Non-pigmented ciliary epithelial cell (primary cell): ENCODE measurements at regions not wholly inside any gene's neighbourhood (a gene's known extent, or its start where the extent isn't known, plus 50 kb on each side); places are given as distances from the start of the nearest gene placed in this dataset.

ENCODE experiments used
- DNase-seq: peaks from one replicate; pipeline ENCODE4 v3.0.0-alpha.2; 2010; ENCODE audit warnings: low read depth

GRCh38 chr18:76195601-76196000 is 299.4 kb downstream of the ZNF516 start:
- no peak for DNase-seq

DNA sequence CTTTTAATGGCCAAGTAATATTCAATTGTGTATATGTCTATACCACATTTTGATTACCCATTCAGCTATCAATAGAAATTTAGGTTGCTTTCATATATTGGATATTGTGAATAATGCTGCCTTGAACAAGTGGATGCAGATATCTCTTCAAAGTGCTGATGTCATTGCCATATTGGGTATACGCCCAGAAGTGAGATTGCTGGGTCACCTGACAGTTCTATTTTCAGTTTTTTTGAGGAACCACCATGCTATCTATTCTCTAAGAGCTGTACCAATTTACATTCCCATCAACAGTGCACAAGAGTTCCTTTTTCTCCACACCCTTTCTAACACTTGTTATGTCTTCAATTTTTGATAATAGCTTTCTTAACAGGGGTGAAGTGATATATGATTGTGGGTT is 306.9 kb downstream of the ZNF516 start:
- no peak for DNase-seq

- no peak for DNase-seq
Measured at GRCh38 chr18:76179257-76179656, 315.8 kb downstream of the ZNF516 start.

- no peak for DNase-seq
Measured at GRCh38 chr18:76177160-76177559, 317.9 kb downstream of the ZNF516 start.

GRCh38 chr18:76174451-76174850 is 320.6 kb downstream of the ZNF516 start:
- DNase-seq: no peak

DNA sequence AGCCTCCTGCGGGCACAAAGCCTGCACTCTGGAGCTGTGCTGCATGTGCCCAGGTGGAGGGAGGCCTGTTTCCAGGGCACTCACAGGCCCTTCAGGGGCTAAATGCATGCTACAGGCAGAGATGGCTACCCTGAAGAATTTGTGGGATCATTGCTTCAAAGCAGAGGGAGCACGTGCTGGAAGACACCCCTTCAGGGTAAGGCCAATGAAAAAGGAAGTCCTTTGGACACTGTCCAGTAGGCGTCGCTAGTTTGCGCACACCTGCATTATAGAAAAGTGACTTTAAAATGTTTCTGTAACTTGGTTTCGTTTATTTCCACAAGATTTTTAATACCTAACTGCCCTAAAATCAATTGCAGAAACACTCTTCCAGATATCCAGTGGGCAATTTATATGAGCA is 325.3 kb downstream of the ZNF516 start:
- DNase-seq: no peak

DNA sequence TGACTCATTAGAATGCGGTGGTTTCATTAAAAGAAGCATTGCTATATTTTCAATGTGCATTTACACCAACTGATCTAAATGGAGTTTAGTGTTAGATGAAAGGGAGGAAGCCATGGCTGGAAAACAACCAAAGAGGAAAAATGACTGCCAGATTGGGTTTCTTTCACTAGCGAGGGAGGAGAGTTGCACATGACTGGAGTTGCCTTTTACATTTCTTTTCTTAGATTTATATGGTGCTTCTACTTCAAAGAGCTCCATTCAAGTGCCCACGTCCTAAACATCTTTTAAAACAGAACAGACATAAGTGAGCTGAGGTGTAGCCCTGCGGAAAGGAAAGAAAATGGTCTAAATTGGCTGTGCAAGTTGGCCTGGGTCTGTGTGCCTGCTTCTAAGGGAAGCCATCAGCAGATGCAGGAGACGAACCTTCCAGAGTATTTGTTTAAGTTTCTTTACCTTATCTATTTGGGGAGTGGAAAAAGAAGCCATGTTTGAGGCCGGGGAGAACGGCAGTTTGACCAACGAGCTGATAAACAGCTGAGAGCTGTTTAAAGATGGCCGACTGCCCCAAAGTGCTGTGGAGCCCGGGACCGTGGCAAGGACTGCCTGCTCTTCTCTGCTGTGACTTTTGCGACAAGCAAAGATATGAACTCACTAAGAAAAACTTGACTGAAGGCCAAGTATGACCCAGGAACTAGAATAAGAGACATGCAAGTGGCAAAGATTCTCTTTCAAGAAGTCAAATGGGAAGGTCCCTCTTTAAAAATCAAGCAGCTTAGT is 327.0 kb downstream of the ZNF516 start:
- DNase-seq: no peak

DNA sequence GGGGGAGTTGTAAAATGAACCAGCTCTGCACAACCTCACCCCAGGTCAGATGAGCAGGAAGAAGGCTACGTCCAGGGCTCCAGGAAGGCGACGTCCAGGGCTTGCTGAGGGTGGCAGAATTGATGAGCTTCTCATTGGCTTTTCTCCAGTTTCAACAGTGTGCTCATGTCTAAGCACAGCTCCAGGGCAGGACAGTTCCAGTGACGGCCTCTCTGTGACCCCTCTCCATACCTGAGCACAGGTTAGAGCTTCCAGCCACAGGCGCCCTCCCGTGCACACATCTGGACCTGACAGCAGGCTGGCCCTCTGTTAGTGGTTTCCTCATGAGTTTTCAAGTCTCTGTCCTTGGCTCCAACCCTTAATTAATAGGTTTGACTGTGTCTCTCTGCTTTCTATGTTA is 327.6 kb downstream of the ZNF516 start:
- DNase-seq: no peak

DNA sequence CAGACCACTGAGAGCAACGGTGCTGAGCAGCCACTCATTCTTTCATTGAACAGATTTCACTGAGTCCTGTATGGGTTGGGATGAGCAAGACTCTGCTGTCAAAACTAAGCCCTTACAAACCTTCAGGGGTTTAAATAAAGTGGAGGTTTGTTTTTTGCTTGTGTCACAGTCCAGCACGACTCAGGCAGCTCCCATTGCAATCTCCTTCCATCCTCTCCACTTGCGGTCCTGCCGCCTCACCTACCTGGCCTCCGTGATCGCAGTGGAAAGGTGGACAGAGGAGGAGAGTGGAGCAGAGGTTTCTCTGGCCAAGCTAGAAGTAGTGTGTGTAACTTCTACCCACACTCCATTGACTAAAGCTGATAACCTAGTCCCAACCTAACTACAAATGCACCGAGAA is 332.2 kb downstream of the ZNF516 start:
- no peak for DNase-seq

DNA sequence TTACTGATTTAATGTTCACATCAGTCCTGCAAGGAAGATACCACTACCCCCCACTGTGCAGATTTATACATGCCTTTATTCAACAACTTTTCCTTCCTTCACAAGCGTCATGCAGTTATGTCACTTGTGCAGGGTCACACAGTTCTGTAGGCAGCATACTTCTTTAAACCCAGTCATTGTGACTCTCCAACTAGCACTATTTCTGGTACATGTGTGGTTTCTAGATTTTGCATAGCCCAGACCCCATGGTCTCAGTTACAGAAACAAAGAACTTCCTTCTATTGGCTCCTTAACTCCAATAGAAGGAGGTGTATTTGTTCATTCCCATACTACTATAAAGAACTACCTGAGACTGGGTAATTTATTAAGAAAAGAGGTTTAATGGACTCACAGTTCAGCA is 333.1 kb downstream of the ZNF516 start:
- no peak for DNase-seq

GRCh38 chr18:76153691-76154090 is 341.4 kb downstream of the ZNF516 start:
- DNase-seq: no peak

GRCh38 chr18:76149734-76150133 is 345.3 kb downstream of the ZNF516 start:
- DNase-seq: no peak

DNA sequence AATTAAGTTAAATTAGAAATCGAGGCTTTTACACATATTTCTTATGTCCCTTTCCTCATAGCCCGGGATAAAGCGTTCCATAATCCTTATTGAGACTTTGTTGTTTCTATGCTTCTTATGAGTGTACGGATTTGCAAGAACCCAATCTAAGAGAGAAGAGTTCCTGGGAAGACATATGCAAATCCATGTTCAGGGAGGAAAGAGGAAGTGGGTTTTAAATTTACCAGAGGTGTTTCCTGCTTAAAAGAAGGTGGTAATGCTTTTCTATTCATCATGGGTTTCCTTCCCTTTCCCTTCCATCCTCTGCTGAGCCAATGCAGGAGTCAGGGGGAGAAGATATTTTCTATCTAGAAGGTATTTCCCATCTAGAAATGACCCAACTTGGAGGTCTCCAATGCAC is 345.8 kb downstream of the ZNF516 start:
- no peak for DNase-seq

GRCh38 chr18:76145521-76146376 is 349.3 kb downstream of the ZNF516 start:
- no peak for DNase-seq

- DNase-seq: no peak
Measured at GRCh38 chr18:76144844-76145243, 350.2 kb downstream of the ZNF516 start.

DNA sequence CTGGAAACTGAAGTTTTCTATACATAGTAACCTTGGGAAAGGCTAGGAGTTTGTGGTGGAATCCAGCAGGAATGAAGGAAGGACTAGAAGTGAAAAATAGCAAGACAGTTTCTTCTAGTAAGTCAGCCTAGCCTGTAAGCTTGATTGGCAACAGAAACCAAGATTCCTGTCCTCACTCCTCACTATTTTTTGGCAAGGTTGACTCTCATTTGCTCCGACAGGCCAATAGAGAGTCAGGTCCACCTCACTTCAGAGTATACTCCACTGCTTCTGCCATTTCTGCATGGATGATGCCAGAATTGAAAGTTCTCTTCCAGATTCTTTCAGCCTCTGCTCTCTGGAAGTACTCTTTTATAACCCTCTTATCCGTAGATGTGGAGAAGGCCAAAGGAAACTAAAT is 352.4 kb downstream of the ZNF516 start:
- DNase-seq: no peak

DNA sequence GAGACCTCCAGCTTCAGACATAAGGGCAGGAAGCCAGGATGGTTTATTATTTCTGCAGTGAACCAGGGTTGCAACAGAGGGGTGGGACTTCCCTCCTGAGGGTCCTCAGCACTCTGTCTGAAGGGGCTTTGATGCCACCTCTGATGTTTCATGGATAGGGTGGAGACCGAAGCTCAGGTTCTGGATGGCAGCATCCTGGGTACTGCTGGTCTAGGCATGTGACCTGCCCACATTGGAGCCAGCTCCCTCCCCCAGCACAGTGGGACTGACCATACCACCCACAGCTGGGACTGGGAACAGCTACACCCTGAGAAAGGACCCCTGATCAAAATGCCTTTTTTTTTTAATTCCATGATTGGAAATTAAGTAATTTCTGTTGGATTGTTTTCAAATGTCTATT is 355.2 kb downstream of the ZNF516 start:
- DNase-seq: no peak

DNA sequence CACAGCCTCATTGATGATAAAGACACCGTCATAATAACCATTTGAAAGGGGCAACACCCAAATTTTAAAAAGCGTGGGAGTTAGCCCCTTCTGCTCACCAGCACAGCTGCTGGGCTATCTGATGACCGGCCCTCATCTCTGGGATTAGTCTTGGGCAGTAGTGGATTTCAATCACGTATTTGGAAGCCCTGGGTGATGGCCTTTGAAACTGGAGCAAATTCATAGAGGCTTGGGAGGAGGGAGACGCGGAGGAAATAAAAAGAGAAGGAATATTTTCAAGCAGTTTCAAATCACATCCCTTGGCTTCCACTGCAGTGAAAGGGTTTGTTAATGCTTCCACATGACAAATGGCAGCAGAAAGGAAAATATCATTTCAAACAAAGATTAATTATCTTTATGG is 357.8 kb downstream of the ZNF516 start:
- DNase-seq: no peak

DNA sequence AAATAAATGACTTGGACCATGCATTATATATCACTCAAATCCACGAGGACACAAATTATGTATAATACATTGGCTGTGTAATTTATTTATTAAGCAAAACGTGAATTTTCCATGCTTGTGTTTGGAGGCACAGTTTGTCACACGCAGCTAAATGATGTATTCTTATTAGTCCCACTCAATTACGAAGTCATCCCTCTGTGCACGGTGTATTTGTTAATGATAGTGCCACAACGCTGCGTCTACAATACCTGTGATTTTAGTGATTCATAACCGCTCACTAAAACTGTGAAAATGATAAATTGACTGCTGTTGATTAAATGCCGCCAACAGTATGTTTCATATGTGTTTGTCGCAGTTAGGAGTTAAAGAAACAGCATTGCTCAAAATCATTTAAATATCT is 358.3 kb downstream of the ZNF516 start:
- DNase-seq: no peak

GRCh38 chr18:76134628-76135027 is 360.4 kb downstream of the ZNF516 start:
- no peak for DNase-seq

- DNase-seq: no peak
Measured at GRCh38 chr18:76133873-76134272, 361.2 kb downstream of the ZNF516 start.

DNA sequence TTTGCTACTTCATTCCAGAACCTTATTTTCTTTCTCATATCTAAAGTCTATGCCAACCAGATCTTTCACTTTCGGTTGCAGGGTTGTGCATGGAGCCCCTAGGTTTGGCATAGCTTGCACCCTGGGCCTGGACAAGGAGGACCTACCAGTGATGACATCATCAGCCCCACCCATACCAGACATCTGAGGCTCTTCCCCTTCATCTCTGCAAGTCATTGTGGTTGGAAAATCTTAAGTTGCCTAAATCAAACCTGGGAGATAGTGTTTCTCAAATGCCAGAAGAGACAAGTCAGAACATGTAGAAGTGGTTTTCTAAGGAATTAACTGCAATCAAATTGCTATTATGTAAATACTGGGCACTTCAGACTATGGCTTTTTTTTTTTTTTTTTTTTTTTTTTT is 363.3 kb downstream of the ZNF516 start:
- DNase-seq: no peak

- DNase-seq: no peak
Measured at GRCh38 chr18:76130845-76131244, 364.2 kb downstream of the ZNF516 start.

DNA sequence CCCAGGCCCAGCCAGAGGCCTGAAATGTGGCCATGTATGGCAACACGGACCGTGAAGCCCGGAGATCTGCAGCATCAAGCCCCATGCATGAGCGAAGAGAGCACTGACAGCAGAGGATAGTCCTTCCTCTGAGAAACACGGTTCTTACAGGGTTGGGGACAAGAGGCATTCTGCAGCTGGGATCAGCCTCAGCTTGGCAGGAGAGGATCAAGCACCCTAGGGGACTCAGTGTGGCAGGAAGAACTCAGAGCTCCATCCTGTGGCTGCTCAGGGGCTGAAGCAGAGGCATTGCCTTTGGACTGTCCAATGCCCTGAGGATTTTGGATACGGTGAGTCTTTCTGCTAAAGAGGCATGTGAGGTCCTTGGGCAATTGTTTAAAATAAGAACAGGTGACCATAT is 368.7 kb downstream of the ZNF516 start:
- DNase-seq: no peak
